SK-N-MC (cell line): ENCODE measurements at regions not wholly inside any gene's neighbourhood (a gene's known extent, or its start where the extent isn't known, plus 50 kb on each side); places are given as distances from the start of the nearest gene placed in this dataset.

Source experiments
- EZH2 ChIP-seq: fragments of 200-600 bp; sonication (generic); IDR thresholded peaks from one replicate; pipeline ENCODE4 v1.6.1; 2017; ENCODE audit warnings: antibody characterized with exemption
- POLR2AphosphoS5 ChIP-seq: IDR thresholded peaks from 2 replicates; pipeline ENCODE4 v1.6.1; 2012; ENCODE audit warnings: mild to moderate bottlenecking, low read depth, low read length, borderline replicate concordance

DNA sequence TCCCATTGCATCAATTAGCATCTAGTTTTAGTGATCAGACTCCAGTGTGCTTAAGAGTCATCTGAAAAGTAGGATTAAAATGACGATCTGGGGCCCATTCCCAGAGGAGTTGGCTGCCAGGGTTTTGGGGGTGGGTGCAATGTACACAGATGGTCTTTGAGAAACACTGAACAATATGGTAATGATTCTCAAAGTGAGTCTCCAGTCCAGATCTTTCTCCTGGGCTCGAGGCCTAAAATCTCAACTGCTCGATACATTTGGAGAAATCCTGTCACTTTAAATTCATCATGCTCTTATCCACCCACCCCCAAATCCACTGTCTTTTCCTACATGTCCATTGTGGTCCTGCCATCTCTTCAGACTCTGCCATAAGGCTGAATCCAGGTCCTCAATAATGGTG lies 80.7 kb upstream of the MYLIP start:
- no peak for TF ChIP-seq POLR2AphosphoS5
- TF ChIP-seq EZH2: no peak
